ENCODE measurements at regions not wholly inside any gene's neighbourhood (a gene's known extent, or its start where the extent isn't known, plus 50 kb on each side); places are given as distances from the start of the nearest gene placed in this dataset.

GRCh38 chr18:60027397-60027796 is 127.6 kb downstream of the PMAIP1 start (continued):
- TF ChIP-seq ZNF318 (IDR thresholded peaks at IDR 0.05; ENCODE audit: borderline replicate concordance in 1 of 2, low read depth in 1 of 2) (no peak), TFAM (CRISPR knock-in tag; conservative IDR thresholded peaks at IDR 0.05) (no peak), ZBTB12 (CRISPR knock-in tag; IDR thresholded peaks at IDR 0.05) (no peak), ZNF561 (CRISPR knock-in tag; conservative IDR thresholded peaks at IDR 0.05) (no peak), ZNF217 (CRISPR knock-in tag; IDR thresholded peaks at IDR 0.05) (no peak), ZNF316 (IDR thresholded peaks at IDR 0.05) (no peak), HIVEP1 (CRISPR knock-in tag; IDR thresholded peaks at IDR 0.05) (no peak), ZNF239 (CRISPR knock-in tag; IDR thresholded peaks at IDR 0.05) (no peak), TAL1 (IDR thresholded peaks at IDR 0.05) (no peak), SMAD4 (CRISPR knock-in tag; conservative IDR thresholded peaks at IDR 0.05) (no peak), CXXC5 (CRISPR knock-in tag; IDR thresholded peaks at IDR 0.05) (no peak)
- TF ChIP-seq, protein P1, sequence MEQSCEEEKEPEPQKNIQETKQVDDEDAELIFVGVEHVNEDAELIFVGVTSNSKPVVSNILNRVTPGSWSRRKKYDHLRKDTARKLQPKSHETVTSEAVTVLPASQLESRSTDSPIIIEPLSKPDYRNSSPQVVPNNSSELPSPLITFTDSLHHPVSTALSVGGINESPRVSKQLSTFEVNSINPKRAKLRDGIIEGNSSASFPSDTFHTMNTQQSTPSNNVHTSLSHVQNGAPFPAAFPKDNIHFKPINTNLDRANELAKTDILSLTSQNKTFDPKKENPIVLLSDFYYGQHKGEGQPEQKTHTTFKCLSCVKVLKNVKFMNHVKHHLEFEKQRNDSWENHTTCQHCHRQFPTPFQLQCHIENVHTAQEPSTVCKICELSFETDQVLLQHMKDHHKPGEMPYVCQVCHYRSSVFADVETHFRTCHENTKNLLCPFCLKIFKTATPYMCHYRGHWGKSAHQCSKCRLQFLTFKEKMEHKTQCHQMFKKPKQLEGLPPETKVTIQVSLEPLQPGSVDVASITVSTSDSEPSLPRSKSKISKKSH (CRISPR knock-in tag; IDR thresholded peaks at IDR 0.05): no peak

All from K562 (cell line).